PC-9 (cell line): ENCODE measurements at regions not wholly inside any gene's neighbourhood (a gene's known extent, or its start where the extent isn't known, plus 50 kb on each side); places are given as distances from the start of the nearest gene placed in this dataset.

Experiments
- EZH2 ChIP-seq: fragments of 200-600 bp; sonication (generic); IDR thresholded peaks from 2 replicates; pipeline ENCODE4 v1.8.0; 2017; ENCODE audit warnings: antibody characterized with exemption, low read depth
- TF ChIP-seq, protein P1 (sequence below): fragments of 200-600 bp; sonication (generic); conservative IDR thresholded peaks from 2 replicates; pipeline ENCODE4 v1.6.1; 2017; ENCODE audit warnings: mixed run types, antibody characterized with exemption, mild to moderate bottlenecking, moderate library complexity

GRCh38 chr18:61637319-61637718 lies 255.5 kb downstream of the RNF152 start:
- TF ChIP-seq, protein P1, sequence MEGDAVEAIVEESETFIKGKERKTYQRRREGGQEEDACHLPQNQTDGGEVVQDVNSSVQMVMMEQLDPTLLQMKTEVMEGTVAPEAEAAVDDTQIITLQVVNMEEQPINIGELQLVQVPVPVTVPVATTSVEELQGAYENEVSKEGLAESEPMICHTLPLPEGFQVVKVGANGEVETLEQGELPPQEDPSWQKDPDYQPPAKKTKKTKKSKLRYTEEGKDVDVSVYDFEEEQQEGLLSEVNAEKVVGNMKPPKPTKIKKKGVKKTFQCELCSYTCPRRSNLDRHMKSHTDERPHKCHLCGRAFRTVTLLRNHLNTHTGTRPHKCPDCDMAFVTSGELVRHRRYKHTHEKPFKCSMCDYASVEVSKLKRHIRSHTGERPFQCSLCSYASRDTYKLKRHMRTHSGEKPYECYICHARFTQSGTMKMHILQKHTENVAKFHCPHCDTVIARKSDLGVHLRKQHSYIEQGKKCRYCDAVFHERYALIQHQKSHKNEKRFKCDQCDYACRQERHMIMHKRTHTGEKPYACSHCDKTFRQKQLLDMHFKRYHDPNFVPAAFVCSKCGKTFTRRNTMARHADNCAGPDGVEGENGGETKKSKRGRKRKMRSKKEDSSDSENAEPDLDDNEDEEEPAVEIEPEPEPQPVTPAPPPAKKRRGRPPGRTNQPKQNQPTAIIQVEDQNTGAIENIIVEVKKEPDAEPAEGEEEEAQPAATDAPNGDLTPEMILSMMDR, result no peak
- TF ChIP-seq EZH2, result no peak
